ENCODE measurements at regions not wholly inside any gene's neighbourhood (a gene's known extent, or its start where the extent isn't known, plus 50 kb on each side); places are given as distances from the start of the nearest gene placed in this dataset.
A peak's percentile ranks its signal among the peaks of the same experiment; 100 is the strongest.

DNA sequence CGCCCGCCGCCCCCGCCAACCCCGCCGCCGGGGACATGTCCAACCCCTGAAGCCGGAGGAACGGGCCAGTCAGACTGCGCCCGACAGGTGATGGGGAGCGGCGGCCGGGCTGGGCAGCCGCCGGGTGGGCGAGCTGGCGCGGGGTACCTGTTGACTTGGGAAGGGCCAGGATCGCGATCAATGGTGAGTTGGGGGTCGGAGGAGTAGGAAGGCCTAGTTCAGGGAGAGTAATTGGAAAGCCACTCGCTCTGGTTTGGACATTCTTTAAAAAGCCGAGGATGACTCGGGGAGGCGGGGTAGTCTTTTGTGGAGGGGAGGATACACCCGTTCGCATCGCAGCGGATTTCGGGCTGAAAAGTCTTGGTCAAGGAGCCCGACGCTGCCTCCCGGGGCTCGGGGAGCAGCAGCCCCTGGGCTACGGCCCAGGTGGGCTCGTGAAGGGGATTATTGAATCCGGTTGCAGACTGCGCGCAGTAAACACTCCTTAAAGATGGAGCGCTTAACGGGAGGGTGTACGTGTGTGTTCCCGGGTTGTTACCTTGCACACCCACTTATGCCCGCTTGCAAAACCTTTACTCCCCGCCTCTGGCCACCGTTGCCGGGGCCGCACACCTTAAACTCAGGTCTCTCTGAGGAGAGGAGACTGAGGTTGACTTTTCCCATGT, 123.8 kb downstream of the GOSR1 start:
- peak overlapping the region; percentile 79 for H2BK120ac ChIP-seq (ENCODE audit: low read depth, low read length)
- peak overlapping the region in 1 of 2 experiments; percentile 86 for H3K14ac ChIP-seq (ENCODE audit: low read length in 2 of 2)
- no peak overlapping the region for H2AK5ac ChIP-seq (ENCODE audit: low read length, severe bottlenecking)
- peak; percentile 42 for DNase-seq
- peak overlapping the region; percentile 40 for H3K27ac ChIP-seq (ENCODE audit: low read length, poor library complexity, severe bottlenecking)
- peak overlapping the region; percentile 81 for H2AFZ ChIP-seq (ENCODE audit: low read depth, low read length)
- peak overlapping the region; percentile 27 for H4K91ac ChIP-seq (ENCODE audit: low read length)
- H3K9me3 ChIP-seq (ENCODE audit: control insufficient read depth, low read length): no peaks in the 10 kb centered on the region
- H3K4me1 ChIP-seq (ENCODE audit: control insufficient read depth, insufficient read depth, low read depth, low read length): peaks cover 8% of the 10 kb centered on the region
- WGBS: under 1% methylated on average over 45 of the region's 49 CpGs
- H2BK15ac ChIP-seq (ENCODE audit: low read depth, poor library complexity, severe bottlenecking): no peak overlapping the region
- peak overlapping the region in 1 of 2 experiments; percentile 16 for H2BK12ac ChIP-seq (ENCODE audit: low read length in 2 of 2)
- peak overlapping the region; percentile 92 for H3K9ac ChIP-seq (ENCODE audit: low read length)
- peak overlapping the region; percentile 75 for H4K8ac ChIP-seq (ENCODE audit: low read length)
- H3K23ac ChIP-seq (ENCODE audit: low read length in 2 of 2): peak overlapping the region in 1 of 2 experiments; percentile 97
- peak overlapping the region; percentile 64 to 82 for H3K4ac ChIP-seq (ENCODE audit: low read depth in 1 of 2, low read length in 2 of 2)
- H3K4me3 ChIP-seq (ENCODE audit: insufficient read depth in 1 of 2, low read depth in 1 of 2, low read length in 2 of 2): peak overlapping the region; percentile 76 to 95
- H3K18ac ChIP-seq (ENCODE audit: low read depth in 1 of 2, low read length in 2 of 2): peak overlapping the region; percentile 83 to 96
- peak overlapping the region; percentile 19 for H2BK5ac ChIP-seq (ENCODE audit: low read depth, low read length, poor library complexity, severe bottlenecking)
- peak overlapping the region; percentile 88 for H3K4me2 ChIP-seq (ENCODE audit: low read length, poor library complexity, severe bottlenecking)
- H3K79me1 ChIP-seq (replicated peaks; ENCODE audit: low read length, poor library complexity, severe bottlenecking): no peaks in the 10 kb centered on the region
- no peaks in the 10 kb centered on the region for H3K36me3 ChIP-seq (ENCODE audit: control insufficient read depth in 1 of 2, insufficient read depth in 2 of 2, low read depth in 1 of 2, low read length in 2 of 2)
- no peaks in the 10 kb centered on the region for H3K27me3 ChIP-seq (ENCODE audit: control insufficient read depth in 1 of 2, insufficient read depth in 1 of 2, low read length in 2 of 2)

DNA sequence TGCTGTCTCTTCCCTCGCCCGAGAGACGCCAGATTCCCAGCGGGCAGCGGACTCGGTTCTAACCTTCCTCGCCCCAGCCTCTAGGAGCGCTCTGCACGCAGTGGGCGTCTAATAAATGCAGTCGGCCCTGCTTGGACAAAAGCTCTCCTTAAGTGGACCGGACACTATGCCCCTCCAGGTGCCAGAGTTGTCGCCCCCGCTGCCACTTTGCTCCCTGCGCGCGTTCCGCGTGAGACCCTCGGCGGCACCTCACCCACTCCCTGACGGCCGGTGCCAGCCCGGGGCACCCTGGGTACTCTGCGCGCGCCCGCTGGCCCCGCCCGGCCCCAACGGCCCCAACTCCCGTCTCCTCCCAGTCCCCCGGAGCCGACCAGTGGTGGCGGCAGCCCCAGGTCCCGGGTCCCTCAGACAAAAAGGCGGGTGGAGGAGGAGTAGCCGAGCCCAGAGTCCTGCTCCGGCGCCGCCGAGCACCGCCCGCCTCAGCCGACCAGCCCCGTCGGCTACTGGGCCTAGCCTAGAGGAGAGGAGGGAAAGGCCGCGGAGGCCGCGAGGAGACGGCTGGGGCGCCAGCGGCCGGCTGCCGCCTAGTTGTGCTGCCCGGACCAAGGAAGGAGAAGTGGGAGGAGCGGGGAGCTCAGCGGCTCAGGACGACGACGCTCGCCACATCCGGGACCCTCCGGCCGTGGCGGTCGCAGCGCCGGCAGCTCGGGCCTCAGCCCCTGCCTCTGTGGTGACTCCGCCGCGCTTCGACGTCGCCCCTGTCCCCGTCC, 123.0 kb downstream of the GOSR1 start:
- peak; percentile 89 for DNase-seq
- Histone ChIP-seq H2AFZ (ENCODE audit: low read depth, low read length) (peak overlapping the region; percentile 98), H3K4ac (ENCODE audit: low read depth in 1 of 2, low read length in 2 of 2) (peak overlapping the region; percentile 29 to 93), H3K18ac (ENCODE audit: low read depth in 1 of 2, low read length in 2 of 2) (peak overlapping the region; percentile 94 to 96), H3K4me3 (ENCODE audit: insufficient read depth in 1 of 2, low read depth in 1 of 2, low read length in 2 of 2) (peak overlapping the region; percentile 76 to 95), H4K8ac (ENCODE audit: low read length) (peak overlapping the region; percentile 90), H2BK15ac (ENCODE audit: low read depth, poor library complexity, severe bottlenecking) (peak overlapping the region; percentile 98), H2BK120ac (ENCODE audit: low read depth, low read length) (peak overlapping the region; percentile 79), H3K79me1 (replicated peaks; ENCODE audit: low read length, poor library complexity, severe bottlenecking) (no peaks in the 10 kb centered on the region), H3K27ac (ENCODE audit: low read length, poor library complexity, severe bottlenecking) (peak overlapping the region; percentile 74), H4K91ac (ENCODE audit: low read length) (peak overlapping the region; percentile 85), H3K14ac (ENCODE audit: low read length in 2 of 2) (peak overlapping the region; percentile 28 to 96), H2AK5ac (ENCODE audit: low read length, severe bottlenecking) (no peak overlapping the region), H3K9ac (ENCODE audit: low read length) (peak overlapping the region; percentile 92), H3K9me3 (ENCODE audit: control insufficient read depth, low read length) (no peaks in the 10 kb centered on the region), H3K23ac (ENCODE audit: low read length in 2 of 2) (peak overlapping the region in 1 of 2 experiments; percentile 80), H2BK5ac (ENCODE audit: low read depth, low read length, poor library complexity, severe bottlenecking) (peak overlapping the region; percentile 95), H3K36me3 (ENCODE audit: control insufficient read depth in 1 of 2, insufficient read depth in 2 of 2, low read depth in 1 of 2, low read length in 2 of 2) (no peaks in the 10 kb centered on the region), H3K4me1 (ENCODE audit: control insufficient read depth, insufficient read depth, low read depth, low read length) (peaks cover 8% of the 10 kb centered on the region), H3K27me3 (ENCODE audit: control insufficient read depth in 1 of 2, insufficient read depth in 1 of 2, low read length in 2 of 2) (no peaks in the 10 kb centered on the region), H2BK12ac (ENCODE audit: low read length in 2 of 2) (peak overlapping the region in 1 of 2 experiments; percentile 71), H3K4me2 (ENCODE audit: low read length, poor library complexity, severe bottlenecking) (peak overlapping the region; percentile 94)
- WGBS: under 1% methylated on average over 56 of the region's 78 CpGs

DNA sequence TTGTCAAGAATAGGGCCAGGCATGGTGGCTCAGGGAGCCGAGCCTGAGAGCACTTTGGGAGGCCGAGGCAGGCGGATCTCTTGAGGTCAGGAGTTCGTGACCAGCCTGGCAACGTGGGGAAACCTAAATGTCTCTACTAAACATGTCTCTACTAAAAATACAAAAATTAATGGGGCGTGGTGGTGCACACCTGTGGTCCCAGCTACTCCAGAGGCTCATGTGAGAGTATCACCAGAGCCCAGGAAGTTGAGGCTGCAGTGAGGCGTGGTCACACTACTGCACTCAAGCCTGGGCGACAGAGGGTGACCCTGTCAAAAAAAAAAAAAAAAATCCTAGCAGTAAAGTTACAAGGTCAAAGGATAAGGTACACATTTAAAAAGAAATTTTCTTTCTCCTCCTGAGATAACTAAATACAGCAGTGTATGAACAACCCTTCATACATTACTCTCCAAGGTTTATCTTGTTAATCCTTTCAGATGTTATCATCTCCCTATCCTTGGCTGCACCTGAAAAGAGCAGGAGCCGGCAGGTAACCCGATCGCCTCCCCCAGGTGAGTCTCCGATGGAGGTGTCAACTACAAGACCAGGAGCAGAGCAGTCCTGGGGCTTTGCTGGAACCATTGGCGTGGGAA, 122.3 kb downstream of the GOSR1 start:
- H3K9ac ChIP-seq (ENCODE audit: low read length): peak overlapping the region; percentile 92
- no peaks in the 10 kb centered on the region for H3K27me3 ChIP-seq (ENCODE audit: control insufficient read depth in 1 of 2, insufficient read depth in 1 of 2, low read length in 2 of 2)
- H2BK12ac ChIP-seq (ENCODE audit: low read length in 2 of 2): no peak overlapping the region
- H3K79me1 ChIP-seq (replicated peaks; ENCODE audit: low read length, poor library complexity, severe bottlenecking): no peaks in the 10 kb centered on the region
- peak overlapping the region; percentile 76 to 95 for H3K4me3 ChIP-seq (ENCODE audit: insufficient read depth in 1 of 2, low read depth in 1 of 2, low read length in 2 of 2)
- H3K4ac ChIP-seq (ENCODE audit: low read depth in 1 of 2, low read length in 2 of 2): no peak overlapping the region
- H3K4me1 ChIP-seq (ENCODE audit: control insufficient read depth, insufficient read depth, low read depth, low read length): peaks cover 8% of the 10 kb centered on the region
- H3K18ac ChIP-seq (ENCODE audit: low read depth in 1 of 2, low read length in 2 of 2): peak overlapping the region in 1 of 2 experiments; percentile 94
- H4K8ac ChIP-seq (ENCODE audit: low read length): no peak overlapping the region
- no peak overlapping the region for H2AK5ac ChIP-seq (ENCODE audit: low read length, severe bottlenecking)
- no peak overlapping the region for H3K14ac ChIP-seq (ENCODE audit: low read length in 2 of 2)
- H3K4me2 ChIP-seq (ENCODE audit: low read length, poor library complexity, severe bottlenecking): peak overlapping the region; percentile 94
- no peaks in the 10 kb centered on the region for H3K36me3 ChIP-seq (ENCODE audit: control insufficient read depth in 1 of 2, insufficient read depth in 2 of 2, low read depth in 1 of 2, low read length in 2 of 2)
- no peak overlapping the region for H3K23ac ChIP-seq (ENCODE audit: low read length in 2 of 2)
- H2BK15ac ChIP-seq (ENCODE audit: low read depth, poor library complexity, severe bottlenecking): peak overlapping the region; percentile 90
- no peak for DNase-seq
- WGBS: 56% methylated on average over 12 of the region's 13 CpGs
- no peak overlapping the region for H2BK120ac ChIP-seq (ENCODE audit: low read depth, low read length)
- H2BK5ac ChIP-seq (ENCODE audit: low read depth, low read length, poor library complexity, severe bottlenecking): no peak overlapping the region
- no peaks in the 10 kb centered on the region for H3K9me3 ChIP-seq (ENCODE audit: control insufficient read depth, low read length)
- H2AFZ ChIP-seq (ENCODE audit: low read depth, low read length): peak overlapping the region; percentile 98
- peak overlapping the region; percentile 74 for H3K27ac ChIP-seq (ENCODE audit: low read length, poor library complexity, severe bottlenecking)
- no peak overlapping the region for H4K91ac ChIP-seq (ENCODE audit: low read length)

All from mesenchymal stem cell (in vitro differentiated cells and primary cell).